ENCODE measurements at regions not wholly inside any gene's neighbourhood (a gene's known extent, or its start where the extent isn't known, plus 50 kb on each side); places are given as distances from the start of the nearest gene placed in this dataset.

DNA sequence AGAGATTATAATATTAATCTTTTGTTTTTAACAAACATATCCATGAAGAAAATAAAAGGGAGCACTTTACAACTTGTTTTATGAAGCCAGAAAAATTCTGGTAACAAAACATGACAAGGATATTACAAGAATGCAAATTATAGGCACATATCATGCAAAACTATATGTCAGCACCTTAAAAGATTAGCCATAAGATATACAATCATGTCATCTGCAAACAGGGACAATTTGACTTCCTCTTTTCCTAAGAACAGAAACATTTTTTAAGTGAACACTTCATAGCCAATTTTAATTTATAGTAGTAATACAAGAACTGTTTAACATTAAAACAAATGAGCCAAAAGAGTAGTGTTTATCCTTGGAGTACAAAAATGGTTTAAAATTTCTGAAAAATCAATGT, 916.5 kb upstream of the CNTN5 start:
- H2AK9ac ChIP-seq (replicated peaks; ENCODE audit: low read depth, low read length, poor library complexity) = no peak overlapping the region
- no peak overlapping the region for H2BK5ac ChIP-seq (ENCODE audit: low read depth, low read length, poor library complexity, severe bottlenecking)
- no peak overlapping the region for H3K27ac ChIP-seq (ENCODE audit: insufficient read depth, low read length)
- H2BK20ac ChIP-seq (ENCODE audit: low read depth, low read length) = no peak overlapping the region
- in situ Hi-C loops (cut with MboI; ENCODE audit: low sequenced_read_pairs) = no loop called here
- H3K9me1 ChIP-seq (ENCODE audit: insufficient read depth, low read length) = no peaks in the 10 kb centered on the region
- no peak overlapping the region for H4K8ac ChIP-seq (ENCODE audit: low read depth in 2 of 2, low read length in 2 of 2)
- H3K9me3 ChIP-seq (ENCODE audit: control insufficient read depth, insufficient read depth, low read length) = no peaks in the 10 kb centered on the region
- no peak overlapping the region for H3K23ac ChIP-seq (ENCODE audit: low read depth, low read length)
- H3K36me3 ChIP-seq (ENCODE audit: control insufficient read depth, insufficient read depth, low read length) = no peaks in the 10 kb centered on the region
- CTCF ChIA-PET = no interaction called here
- TF ChIP-seq SMC3 (IDR thresholded peaks at IDR 0.05; ENCODE audit: low read depth, low read length) (no peak), MAZ (IDR thresholded peaks at IDR 0.05; ENCODE audit: borderline replicate concordance, low read depth, low read length) (no peak), MXI1 (IDR thresholded peaks at IDR 0.05; ENCODE audit: borderline replicate concordance, low read depth, low read length) (no peak), FOS (IDR thresholded peaks at IDR 0.05; ENCODE audit: low read depth, low read length) (no peak)
- no TSS peak for BruUV-seq (replicated peaks)
- H4K5ac ChIP-seq (ENCODE audit: low read depth, low read length) = no peak overlapping the region
- H2BK120ac ChIP-seq (ENCODE audit: low read depth, low read length) = no peak overlapping the region
- no peaks in the 10 kb centered on the region for H3K4me1 ChIP-seq (ENCODE audit: control insufficient read depth, insufficient read depth, low read length)
- H3K4ac ChIP-seq (ENCODE audit: low read depth, low read length) = no peak overlapping the region
- intact Hi-C loops (cut with micrococcal nuclease) = no loop called here
- H2BK15ac ChIP-seq (ENCODE audit: low read depth, low read length) = no peak overlapping the region
- no peak overlapping the region for H2AK5ac ChIP-seq (ENCODE audit: low read depth, low read length)
- no peak for ATAC-seq (ENCODE audit: low read depth)
- no peak for DNase-seq
- no peaks in the 10 kb centered on the region for H3K79me1 ChIP-seq (ENCODE audit: low read depth in 1 of 2, low read length in 2 of 2)
- H3K4me2 ChIP-seq (ENCODE audit: low read depth, low read length) = no peak overlapping the region
- no peak overlapping the region for H3K4me3 ChIP-seq (ENCODE audit: insufficient read depth, low read depth, low read length)
- no peak overlapping the region for H3K56ac ChIP-seq (ENCODE audit: extremely low read depth, insufficient read depth, low read length)
- H4K91ac ChIP-seq (ENCODE audit: insufficient read depth, low read depth, low read length) = no peak overlapping the region
- no peaks in the 10 kb centered on the region for H3K27me3 ChIP-seq (ENCODE audit: control insufficient read depth, insufficient read depth, low read length)
- H3K14ac ChIP-seq (replicated peaks; ENCODE audit: low read depth, low read length) = no peak overlapping the region
- H3K18ac ChIP-seq (ENCODE audit: low read depth, low read length) = no peak overlapping the region
- H2AFZ ChIP-seq (replicated peaks; ENCODE audit: low read length, poor library complexity) = no peak overlapping the region
- dilution Hi-C loops (cut with HindIII; ENCODE audit: low sequenced_read_pairs, unreplicated experiment) = no loop called here
- no peak overlapping the region for H3K9ac ChIP-seq (ENCODE audit: low read depth, low read length)
- POLR2A ChIA-PET (ENCODE audit: unreplicated experiment) = no interaction called here
- H4K20me1 ChIP-seq (ENCODE audit: insufficient read depth, low read length) = no peaks in the 10 kb centered on the region

Data from IMR-90 (cell line).